HG03175 (cell line): ENCODE measurements at regions not wholly inside any gene's neighbourhood (a gene's known extent, or its start where the extent isn't known, plus 50 kb on each side); places are given as distances from the start of the nearest gene placed in this dataset.

Source experiments
- ATAC-seq: cut with Tn5 transposase; IDR thresholded peaks from one replicate; pipeline ENCODE4 v1.9.1; 2021; ENCODE audit warnings: mild to moderate bottlenecking, moderate library complexity; ENCODE audit not compliant: unreplicated experiment

GRCh38 chr9:73742412-73742811 is 590.7 kb downstream of the ANXA1 start:
- no peak for ATAC-seq

GRCh38 chr9:73743826-73744225 is 592.2 kb downstream of the ANXA1 start:
- ATAC-seq = no peak

- no peak for ATAC-seq
Observed at GRCh38 chr9:73745598-73745997, 593.9 kb downstream of the ANXA1 start.

GRCh38 chr9:73753171-73753570 is 601.5 kb downstream of the ANXA1 start:
- no peak for ATAC-seq

- no peak for ATAC-seq
Observed at GRCh38 chr9:73761905-73762304, 610.2 kb downstream of the ANXA1 start.

GRCh38 chr9:73773896-73774295 is 622.2 kb downstream of the ANXA1 start:
- no peak for ATAC-seq

GRCh38 chr9:73775757-73776156 is 624.1 kb downstream of the ANXA1 start:
- ATAC-seq = no peak

GRCh38 chr9:73780916-73781315 is 629.3 kb downstream of the ANXA1 start:
- no peak for ATAC-seq

- no peak for ATAC-seq
Observed at GRCh38 chr9:73782166-73782565, 630.5 kb downstream of the ANXA1 start.

GRCh38 chr9:73799446-73799845 is 647.8 kb downstream of the ANXA1 start:
- ATAC-seq = no peak

- ATAC-seq = no peak
Observed at GRCh38 chr9:73805111-73805510, 653.4 kb downstream of the ANXA1 start.

- no peak for ATAC-seq
Observed at GRCh38 chr9:73805853-73806458, 654.3 kb downstream of the ANXA1 start.

- no peak for ATAC-seq
Observed at GRCh38 chr9:73806876-73807275, 655.2 kb downstream of the ANXA1 start.

- ATAC-seq = no peak
Observed at GRCh38 chr9:73807952-73808351, 656.3 kb downstream of the ANXA1 start.

- ATAC-seq = no peak
Observed at GRCh38 chr9:73810585-73811215, 659.0 kb downstream of the ANXA1 start.

- ATAC-seq = no peak
Observed at GRCh38 chr9:73813546-73813945, 661.9 kb downstream of the ANXA1 start.

GRCh38 chr9:73816905-73817304 is 665.2 kb downstream of the ANXA1 start:
- no peak for ATAC-seq

- no peak for ATAC-seq
Observed at GRCh38 chr9:73824671-73825070, 672.5 kb upstream of the RORB start.

- ATAC-seq = no peak
Observed at GRCh38 chr9:73838871-73839270, 658.3 kb upstream of the RORB start.

- ATAC-seq = no peak
Observed at GRCh38 chr9:73839471-73839870, 657.7 kb upstream of the RORB start.

GRCh38 chr9:73841018-73841417 is 656.1 kb upstream of the RORB start:
- no peak for ATAC-seq

GRCh38 chr9:73844135-73844534 is 653.0 kb upstream of the RORB start:
- no peak for ATAC-seq

- ATAC-seq = peak; percentile 74
Observed at GRCh38 chr9:73845539-73845938, 651.6 kb upstream of the RORB start.
